HL-60/S4 (cell line): ENCODE measurements at regions not wholly inside any gene's neighbourhood (a gene's known extent, or its start where the extent isn't known, plus 50 kb on each side); places are given as distances from the start of the nearest gene placed in this dataset.

Experiments used
- in situ Hi-C: fragments of 300-500 bp; cut with MboI; formaldehyde crosslinking; loops from 2 replicates; pipeline ENCODE4 v1.14.3; 2022; ENCODE audit warnings: low sequenced_read_pairs

GRCh38 chr4:84286048-84286447, 213.0 kb downstream of the NKX6-1 start:
- in situ Hi-C loops, result no loop called here

GRCh38 chr4:84279678-84280077, 219.4 kb downstream of the NKX6-1 start:
- in situ Hi-C loops, result no loop called here

GRCh38 chr4:84277923-84278322, 221.2 kb downstream of the NKX6-1 start:
- in situ Hi-C loops, result no loop called here

- in situ Hi-C loops, result no loop called here
These were observed 222.3 kb downstream of the NKX6-1 start for GRCh38 chr4:84276752-84277151.

GRCh38 chr4:84269536-84270044, 229.5 kb downstream of the NKX6-1 start:
- in situ Hi-C loops, result loop anchor here (25.0 kb wide), 1 partner anchor 607 kb away; no protein-coding TSS in a partner anchor

- in situ Hi-C loops, result loop anchor here (25.0 kb wide), 1 partner anchor 602 kb away; no protein-coding TSS in a partner anchor
These were observed 234.4 kb downstream of the NKX6-1 start for GRCh38 chr4:84264652-84265051.

GRCh38 chr4:84263415-84263814, 235.7 kb downstream of the NKX6-1 start:
- in situ Hi-C loops, result loop anchor here (25.0 kb wide), 1 partner anchor 601 kb away; no protein-coding TSS in a partner anchor

- in situ Hi-C loops, result loop anchor here (25.0 kb wide), 1 partner anchor 598 kb away; no protein-coding TSS in a partner anchor
These were observed 238.6 kb downstream of the NKX6-1 start for GRCh38 chr4:84260495-84260894.

GRCh38 chr4:84258905-84259830, 239.9 kb downstream of the NKX6-1 start:
- in situ Hi-C loops, result loop anchor here (25.0 kb wide), 1 partner anchor 597 kb away; no protein-coding TSS in a partner anchor

GRCh38 chr4:84254537-84254936, 244.6 kb downstream of the NKX6-1 start:
- in situ Hi-C loops, result loop anchor here (25.0 kb wide), 1 partner anchor 592 kb away; no protein-coding TSS in a partner anchor

GRCh38 chr4:84249521-84249920, 249.6 kb downstream of the NKX6-1 start:
- in situ Hi-C loops, result loop anchor here (25.0 kb wide), 1 partner anchor 737 kb away; no protein-coding TSS in a partner anchor

- in situ Hi-C loops, result loop anchor here (25.0 kb wide), 1 partner anchor 733 kb away; no protein-coding TSS in a partner anchor
These were observed 254.1 kb downstream of the NKX6-1 start for GRCh38 chr4:84245042-84245441.

GRCh38 chr4:84244346-84244801, 254.7 kb downstream of the NKX6-1 start:
- in situ Hi-C loops, result loop anchor here (25.0 kb wide), 1 partner anchor 732 kb away; no protein-coding TSS in a partner anchor

GRCh38 chr4:84243685-84244084, 255.4 kb downstream of the NKX6-1 start:
- in situ Hi-C loops, result loop anchor here (25.0 kb wide), 1 partner anchor 731 kb away; no protein-coding TSS in a partner anchor

- in situ Hi-C loops, result loop anchor here (25.0 kb wide), 1 partner anchor 727 kb away; no protein-coding TSS in a partner anchor
These were observed 259.7 kb downstream of the NKX6-1 start for GRCh38 chr4:84239278-84239845.

GRCh38 chr4:84238247-84239090, 260.6 kb downstream of the NKX6-1 start:
- in situ Hi-C loops, result loop anchor here (25.0 kb wide), 1 partner anchor 726 kb away; no protein-coding TSS in a partner anchor

- in situ Hi-C loops, result loop anchor here (25.0 kb wide), 1 partner anchor 725 kb away; no protein-coding TSS in a partner anchor
These were observed 262.1 kb downstream of the NKX6-1 start for GRCh38 chr4:84237008-84237407.

- in situ Hi-C loops, result loop anchor here (25.0 kb wide), 1 partner anchor 723 kb away; no protein-coding TSS in a partner anchor
These were observed 263.8 kb downstream of the NKX6-1 start for GRCh38 chr4:84235126-84235944.
